ENCODE measurements at regions not wholly inside any gene's neighbourhood (a gene's known extent, or its start where the extent isn't known, plus 50 kb on each side); places are given as distances from the start of the nearest gene placed in this dataset.

DNA sequence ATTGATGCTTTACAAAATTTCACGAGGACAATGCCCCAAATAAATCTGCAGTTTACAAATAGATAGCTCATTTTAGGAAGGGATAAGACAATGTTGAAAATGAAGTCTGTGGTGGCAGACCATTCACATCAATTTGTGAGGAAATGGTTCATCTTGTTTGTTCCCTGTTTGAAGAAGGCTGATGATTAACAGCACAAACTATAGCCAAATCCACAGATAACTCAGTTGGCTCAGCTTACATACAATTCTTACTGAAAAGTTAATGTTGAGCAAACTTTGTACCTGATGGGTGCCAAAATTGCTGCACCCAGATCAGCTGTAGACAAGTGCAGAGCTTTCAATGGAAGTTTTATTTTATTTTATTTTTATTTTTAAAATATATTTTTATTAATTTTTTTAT is 763.9 kb downstream of the DOK5 start:
- TF ChIP-seq, protein P1, sequence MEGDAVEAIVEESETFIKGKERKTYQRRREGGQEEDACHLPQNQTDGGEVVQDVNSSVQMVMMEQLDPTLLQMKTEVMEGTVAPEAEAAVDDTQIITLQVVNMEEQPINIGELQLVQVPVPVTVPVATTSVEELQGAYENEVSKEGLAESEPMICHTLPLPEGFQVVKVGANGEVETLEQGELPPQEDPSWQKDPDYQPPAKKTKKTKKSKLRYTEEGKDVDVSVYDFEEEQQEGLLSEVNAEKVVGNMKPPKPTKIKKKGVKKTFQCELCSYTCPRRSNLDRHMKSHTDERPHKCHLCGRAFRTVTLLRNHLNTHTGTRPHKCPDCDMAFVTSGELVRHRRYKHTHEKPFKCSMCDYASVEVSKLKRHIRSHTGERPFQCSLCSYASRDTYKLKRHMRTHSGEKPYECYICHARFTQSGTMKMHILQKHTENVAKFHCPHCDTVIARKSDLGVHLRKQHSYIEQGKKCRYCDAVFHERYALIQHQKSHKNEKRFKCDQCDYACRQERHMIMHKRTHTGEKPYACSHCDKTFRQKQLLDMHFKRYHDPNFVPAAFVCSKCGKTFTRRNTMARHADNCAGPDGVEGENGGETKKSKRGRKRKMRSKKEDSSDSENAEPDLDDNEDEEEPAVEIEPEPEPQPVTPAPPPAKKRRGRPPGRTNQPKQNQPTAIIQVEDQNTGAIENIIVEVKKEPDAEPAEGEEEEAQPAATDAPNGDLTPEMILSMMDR (conservative IDR thresholded peaks at IDR 0.05; ENCODE audit: low read length), result no peak
- no peak for TF ChIP-seq EZH2phosphoT487 (IDR thresholded peaks at IDR 0.05; ENCODE audit: borderline replicate concordance)
